HG02623 (cell line): ENCODE measurements at regions not wholly inside any gene's neighbourhood (a gene's known extent, or its start where the extent isn't known, plus 50 kb on each side); places are given as distances from the start of the nearest gene placed in this dataset.

Source experiments
- ATAC-seq: cut with Tn5 transposase; IDR thresholded peaks from one replicate; pipeline ENCODE4 v1.9.1; 2021; ENCODE audit warnings: moderate library complexity; ENCODE audit not compliant: unreplicated experiment

GRCh38 chr9:82149501-82149946 lies 161.0 kb downstream of the SPATA31D1 start:
- ATAC-seq, result no peak

- no peak for ATAC-seq
Observed at GRCh38 chr9:82152181-82152580, 163.6 kb downstream of the SPATA31D1 start.

GRCh38 chr9:82153032-82153431 lies 164.5 kb downstream of the SPATA31D1 start:
- no peak for ATAC-seq

GRCh38 chr9:82154573-82154972 lies 166.0 kb downstream of the SPATA31D1 start:
- ATAC-seq, result no peak

GRCh38 chr9:82161876-82162275 lies 173.3 kb downstream of the SPATA31D1 start:
- ATAC-seq, result no peak

GRCh38 chr9:82164159-82164558 lies 175.6 kb downstream of the SPATA31D1 start:
- no peak for ATAC-seq

- ATAC-seq, result no peak
Observed at GRCh38 chr9:82167296-82167695, 178.7 kb downstream of the SPATA31D1 start.

- no peak for ATAC-seq
Observed at GRCh38 chr9:82168585-82168984, 180.0 kb downstream of the SPATA31D1 start.

GRCh38 chr9:82170866-82171265 lies 182.3 kb downstream of the SPATA31D1 start:
- ATAC-seq, result no peak

- ATAC-seq, result no peak
Observed at GRCh38 chr9:82171271-82171670, 182.7 kb downstream of the SPATA31D1 start.

GRCh38 chr9:82180711-82181110 lies 192.1 kb downstream of the SPATA31D1 start:
- ATAC-seq, result no peak

GRCh38 chr9:82183181-82183860 lies 194.7 kb downstream of the SPATA31D1 start:
- ATAC-seq, result no peak

GRCh38 chr9:82184524-82184923 lies 196.0 kb downstream of the SPATA31D1 start:
- ATAC-seq, result no peak

- ATAC-seq, result no peak
Observed at GRCh38 chr9:82188817-82189216, 200.2 kb downstream of the SPATA31D1 start.

- no peak for ATAC-seq
Observed at GRCh38 chr9:82191082-82191770, 202.7 kb downstream of the SPATA31D1 start.

GRCh38 chr9:82192211-82192610 lies 203.6 kb downstream of the SPATA31D1 start:
- ATAC-seq, result no peak

GRCh38 chr9:82196622-82197441 lies 208.3 kb downstream of the SPATA31D1 start:
- ATAC-seq, result no peak

GRCh38 chr9:82201196-82201595 lies 212.6 kb downstream of the SPATA31D1 start:
- no peak for ATAC-seq

- ATAC-seq, result no peak
Observed at GRCh38 chr9:82202808-82203207, 214.2 kb downstream of the SPATA31D1 start.

GRCh38 chr9:82206490-82206889 lies 217.9 kb downstream of the SPATA31D1 start:
- ATAC-seq, result no peak

- ATAC-seq, result no peak
Observed at GRCh38 chr9:82206946-82207345, 218.4 kb downstream of the SPATA31D1 start.
